Tibial artery (tissue), 4 donors: ENCODE measurements at regions not wholly inside any gene's neighbourhood (a gene's known extent, or its start where the extent isn't known, plus 50 kb on each side); places are given as distances from the start of the nearest gene placed in this dataset.
"Not testable (repeated sequence)": the region's sequence is repeated elsewhere in the genome, so short reads cannot be mapped to it uniquely, and the experiment has no call there.

Experiments used
- DNase-seq, 2 donors: peaks; one replicate each; pipeline ENCODE4 v3.0.0-alpha.2; 2019
- H3K27ac ChIP-seq, 2 donors: fragments of 200-600 bp; sonication (generic) in 1 of 2; 1 replicate in 1 of 2; 2 replicates in 1 of 2; pipeline ENCODE4 v1.5.1; 2018 to 2019; ENCODE audit warnings: mild to moderate bottlenecking in 1 of 2
- H3K27me3 ChIP-seq, 2 donors: fragments of 200-600 bp; sonication (generic) in 1 of 2; one replicate each; pipeline versions ENCODE4 v1.5.1 to v1.6.0; 2016 to 2019
- H3K36me3 ChIP-seq, 3 donors: fragments of 200-600 bp; sonication (generic) in 2 of 3; one replicate each; pipeline ENCODE4 v1.5.1; 2016 to 2019; ENCODE audit warnings: mild to moderate bottlenecking in 2 of 3
- H3K4me1 ChIP-seq, 4 donors: fragments of 200-600 bp; sonication (generic) in 2 of 4; 1 replicate in 3 of 4; 2 replicates in 1 of 4; pipeline ENCODE4 v1.5.1; 2016 to 2019
- H3K4me3 ChIP-seq, 2 donors: fragments of 200-600 bp; sonication (generic) in 1 of 2; 1 replicate in 1 of 2; 2 replicates in 1 of 2; pipeline ENCODE4 v1.5.1; 2018 to 2019; ENCODE audit warnings: mild to moderate bottlenecking in 2 of 2
- H3K9me3 ChIP-seq, 3 donors: fragments of 200-600 bp; sonication (generic) in 1 of 3; one replicate each; pipeline ENCODE4 v1.5.1; 2016 to 2019
- intact Hi-C: fragments of 100-400 bp; cut with DNase I; formaldehyde crosslinking; loops from one replicate; pipeline ENCODE4 v1.15.0; 2023; ENCODE audit warnings: low total_unique reads
- TF ChIP-seq, protein P1 (sequence below), 2 experiments: fragments of 200-600 bp in 1 of 2; fragments of 450-650 bp in 1 of 2; IDR thresholded peaks; one replicate each; pipeline ENCODE4 v1.5.1; 2017 to 2019; ENCODE audit warnings: antibody characterized with exemption in 2 of 2, mild to moderate bottlenecking in 1 of 2, moderate library complexity in 1 of 2

- DNase-seq = no peak
- H3K27me3 ChIP-seq = no peaks in the 10 kb centered on the region
- no peaks in the 10 kb centered on the region for H3K4me1 ChIP-seq
- H3K36me3 ChIP-seq = no peaks in the 10 kb centered on the region
- H3K9me3 ChIP-seq = peaks cover 0 to 19% (median 6%) of the 10 kb centered on the region in 3 donors
- no peak overlapping the region for H3K27ac ChIP-seq
- intact Hi-C loops = no loop called here
- TF ChIP-seq, protein P1, sequence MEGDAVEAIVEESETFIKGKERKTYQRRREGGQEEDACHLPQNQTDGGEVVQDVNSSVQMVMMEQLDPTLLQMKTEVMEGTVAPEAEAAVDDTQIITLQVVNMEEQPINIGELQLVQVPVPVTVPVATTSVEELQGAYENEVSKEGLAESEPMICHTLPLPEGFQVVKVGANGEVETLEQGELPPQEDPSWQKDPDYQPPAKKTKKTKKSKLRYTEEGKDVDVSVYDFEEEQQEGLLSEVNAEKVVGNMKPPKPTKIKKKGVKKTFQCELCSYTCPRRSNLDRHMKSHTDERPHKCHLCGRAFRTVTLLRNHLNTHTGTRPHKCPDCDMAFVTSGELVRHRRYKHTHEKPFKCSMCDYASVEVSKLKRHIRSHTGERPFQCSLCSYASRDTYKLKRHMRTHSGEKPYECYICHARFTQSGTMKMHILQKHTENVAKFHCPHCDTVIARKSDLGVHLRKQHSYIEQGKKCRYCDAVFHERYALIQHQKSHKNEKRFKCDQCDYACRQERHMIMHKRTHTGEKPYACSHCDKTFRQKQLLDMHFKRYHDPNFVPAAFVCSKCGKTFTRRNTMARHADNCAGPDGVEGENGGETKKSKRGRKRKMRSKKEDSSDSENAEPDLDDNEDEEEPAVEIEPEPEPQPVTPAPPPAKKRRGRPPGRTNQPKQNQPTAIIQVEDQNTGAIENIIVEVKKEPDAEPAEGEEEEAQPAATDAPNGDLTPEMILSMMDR (IDR thresholded peaks at IDR 0.05) = no peak
- H3K4me3 ChIP-seq = no peak overlapping the region
Measured at GRCh38 chr7:42561797-42562196, 324.8 kb upstream of the GLI3 start.

DNA sequence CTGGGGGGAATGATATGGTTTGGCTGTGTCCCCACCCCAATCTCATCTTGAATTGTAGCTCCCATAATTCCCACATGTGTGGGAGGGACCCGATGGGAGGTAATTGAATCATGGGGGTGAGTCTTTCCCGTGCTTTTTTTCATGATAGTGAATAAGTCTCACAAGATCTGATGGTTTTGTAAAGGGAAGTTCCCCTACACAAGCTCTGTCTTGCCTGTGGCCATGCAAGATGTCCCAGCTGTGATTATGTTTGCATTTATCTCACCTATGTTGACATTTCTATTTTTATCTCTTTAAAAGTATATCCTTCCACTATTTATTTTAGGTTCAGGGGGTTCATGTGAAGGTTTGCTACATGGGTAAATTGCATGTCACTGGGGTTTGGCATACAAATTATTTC, 323.9 kb upstream of the GLI3 start:
- TF ChIP-seq, protein P1 (IDR thresholded peaks at IDR 0.05) = no peak
- intact Hi-C loops = no loop called here
- H3K36me3 ChIP-seq = no peaks in the 10 kb centered on the region

DNA sequence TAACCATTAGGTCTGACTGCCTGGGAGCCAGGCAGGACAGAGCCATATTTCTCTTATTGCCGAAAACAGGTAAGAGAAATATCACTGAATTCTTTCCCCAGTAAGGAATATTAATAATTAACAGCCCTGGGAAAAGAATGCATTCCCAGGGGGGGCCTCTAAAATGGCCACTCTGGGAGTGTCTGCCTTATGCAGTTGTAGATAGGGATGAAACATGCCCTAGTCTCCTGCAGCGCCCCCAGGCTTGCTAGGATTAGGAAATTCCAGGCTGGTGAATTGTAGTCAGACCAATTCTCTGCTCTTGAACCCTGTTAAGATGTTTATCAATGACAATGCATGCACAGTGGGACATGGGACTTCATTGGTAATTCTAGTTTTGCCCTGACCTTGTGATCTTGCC, 317.9 kb upstream of the GLI3 start:
- H3K4me1 ChIP-seq, H3K27me3 ChIP-seq, H3K27ac ChIP-seq, intact Hi-C loops, H3K36me3 ChIP-seq, H3K4me3 ChIP-seq, DNase-seq: not testable (repeated sequence)
- H3K9me3 ChIP-seq = peaks cover 0 to 11% (median 4%) of the 10 kb centered on the region in 3 donors

More for the DNA sequence above, 323.9 kb upstream of the GLI3 start:
- H3K27me3 ChIP-seq = no peaks in the 10 kb centered on the region
- no peaks in the 10 kb centered on the region for H3K4me1 ChIP-seq
- H3K27ac ChIP-seq = no peak overlapping the region
- no peak for DNase-seq
- H3K4me3 ChIP-seq = no peak overlapping the region
- peaks cover 0 to 19% (median 6%) of the 10 kb centered on the region in 3 donors for H3K9me3 ChIP-seq

- H3K27ac ChIP-seq = no peak overlapping the region
- TF ChIP-seq, protein P1 (IDR thresholded peaks at IDR 0.05) = no peak
- no peak overlapping the region for H3K4me3 ChIP-seq
- H3K27me3 ChIP-seq = no peaks in the 10 kb centered on the region
- H3K9me3 ChIP-seq = peaks cover 0 to 11% (median 4%) of the 10 kb centered on the region in 3 donors
- H3K36me3 ChIP-seq = no peaks in the 10 kb centered on the region
- H3K4me1 ChIP-seq = no peaks in the 10 kb centered on the region
- DNase-seq = no peak
- intact Hi-C loops = no loop called here
Measured at GRCh38 chr7:42552227-42552626, 315.2 kb upstream of the GLI3 start.

DNA sequence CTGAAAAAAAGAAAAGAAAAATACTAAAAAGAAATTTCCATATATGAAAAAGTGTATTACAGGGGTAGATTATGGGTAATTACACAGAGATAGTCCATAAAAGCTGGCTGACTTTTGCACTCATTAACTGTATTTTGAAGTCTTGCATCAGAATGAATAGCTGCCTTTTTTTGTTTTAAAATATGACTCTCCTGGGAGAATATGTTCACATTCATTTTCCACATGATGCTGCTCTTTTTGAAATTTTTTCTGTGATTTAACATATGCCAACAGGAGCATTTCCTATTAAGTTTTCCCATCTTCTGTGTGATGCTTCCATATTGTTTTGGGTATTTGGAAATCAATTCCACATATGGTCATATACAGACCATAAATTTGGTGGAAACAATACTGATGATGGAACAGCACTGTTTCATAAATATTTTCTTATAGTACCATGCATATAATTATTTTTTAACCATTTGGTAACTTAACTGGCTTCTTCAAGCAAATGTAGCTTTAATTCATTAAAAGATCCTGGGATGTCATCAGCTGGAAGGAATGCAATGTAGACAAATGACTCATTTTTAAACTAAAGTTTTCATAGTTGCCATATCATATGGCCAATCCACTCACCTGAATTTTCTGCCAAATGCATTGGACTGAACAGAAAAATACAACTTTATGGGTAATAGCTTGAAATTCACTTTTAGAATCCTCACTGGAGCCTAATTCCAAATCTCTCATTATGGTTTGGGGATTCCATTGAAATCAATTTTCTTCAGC, 313.9 kb upstream of the GLI3 start:
- Histone ChIP-seq H3K27ac (no peak overlapping the region), H3K36me3 (no peaks in the 10 kb centered on the region), H3K27me3 (no peaks in the 10 kb centered on the region), H3K9me3 (peaks cover 0 to 11% (median 4%) of the 10 kb centered on the region in 3 donors), H3K4me3 (no peak overlapping the region), H3K4me1 (no peaks in the 10 kb centered on the region)
- intact Hi-C loops = no loop called here
- TF ChIP-seq, protein P1 (IDR thresholded peaks at IDR 0.05) = no peak
- no peak for DNase-seq

GRCh38 chr7:42549866-42550485, 313.0 kb upstream of the GLI3 start:
- no peaks in the 10 kb centered on the region for H3K27me3 ChIP-seq
- no peaks in the 10 kb centered on the region for H3K36me3 ChIP-seq
- H3K4me3 ChIP-seq = no peak overlapping the region
- TF ChIP-seq, protein P1 (IDR thresholded peaks at IDR 0.05) = no peak
- intact Hi-C loops = no loop called here
- no peak for DNase-seq
- H3K27ac ChIP-seq = no peak overlapping the region
- no peaks in the 10 kb centered on the region for H3K4me1 ChIP-seq
- peaks cover 0 to 9% (median 4%) of the 10 kb centered on the region in 3 donors for H3K9me3 ChIP-seq
